DND-41 (cell line): ENCODE measurements at regions not wholly inside any gene's neighbourhood (a gene's known extent, or its start where the extent isn't known, plus 50 kb on each side); places are given as distances from the start of the nearest gene placed in this dataset.

Experiments used
- EZH2 ChIP-seq: IDR thresholded peaks from 3 replicates; pipeline ENCODE4 v1.6.1; 2012; ENCODE audit warnings: borderline replicate concordance, low read depth, mild to moderate bottlenecking, moderate library complexity, low read length, inconsistent platforms; ENCODE audit not compliant: severe bottlenecking
- TF ChIP-seq, protein P1 (sequence below): IDR thresholded peaks from 2 replicates; pipeline ENCODE4 v1.5.1; 2012; ENCODE audit warnings: borderline replicate concordance, low read length, moderate library complexity, mild to moderate bottlenecking; ENCODE audit not compliant: poor library complexity, severe bottlenecking; ENCODE audit errors: extremely low read depth

DNA sequence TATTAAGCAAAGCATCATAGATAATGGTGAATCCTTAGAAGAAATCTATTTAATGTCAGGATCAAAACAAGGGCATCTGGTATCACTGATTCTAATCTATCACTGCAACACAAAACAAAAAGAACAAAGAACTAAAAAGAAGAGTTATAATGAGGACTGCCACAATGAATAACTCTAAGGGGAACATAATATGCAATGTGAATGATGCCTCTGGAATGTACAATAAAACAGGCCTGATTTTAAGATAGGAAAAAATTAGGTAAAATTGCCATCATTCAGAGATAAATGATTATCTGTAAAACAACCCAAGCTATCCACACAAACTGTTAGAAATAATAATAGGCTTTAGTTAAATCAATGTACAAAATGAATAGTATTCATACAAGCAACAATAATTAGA lies 936.7 kb upstream of the CITED2 start:
- TF ChIP-seq, protein P1, sequence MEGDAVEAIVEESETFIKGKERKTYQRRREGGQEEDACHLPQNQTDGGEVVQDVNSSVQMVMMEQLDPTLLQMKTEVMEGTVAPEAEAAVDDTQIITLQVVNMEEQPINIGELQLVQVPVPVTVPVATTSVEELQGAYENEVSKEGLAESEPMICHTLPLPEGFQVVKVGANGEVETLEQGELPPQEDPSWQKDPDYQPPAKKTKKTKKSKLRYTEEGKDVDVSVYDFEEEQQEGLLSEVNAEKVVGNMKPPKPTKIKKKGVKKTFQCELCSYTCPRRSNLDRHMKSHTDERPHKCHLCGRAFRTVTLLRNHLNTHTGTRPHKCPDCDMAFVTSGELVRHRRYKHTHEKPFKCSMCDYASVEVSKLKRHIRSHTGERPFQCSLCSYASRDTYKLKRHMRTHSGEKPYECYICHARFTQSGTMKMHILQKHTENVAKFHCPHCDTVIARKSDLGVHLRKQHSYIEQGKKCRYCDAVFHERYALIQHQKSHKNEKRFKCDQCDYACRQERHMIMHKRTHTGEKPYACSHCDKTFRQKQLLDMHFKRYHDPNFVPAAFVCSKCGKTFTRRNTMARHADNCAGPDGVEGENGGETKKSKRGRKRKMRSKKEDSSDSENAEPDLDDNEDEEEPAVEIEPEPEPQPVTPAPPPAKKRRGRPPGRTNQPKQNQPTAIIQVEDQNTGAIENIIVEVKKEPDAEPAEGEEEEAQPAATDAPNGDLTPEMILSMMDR, result no peak
- TF ChIP-seq EZH2, result no peak
